GM12873 (cell line): ENCODE measurements at regions not wholly inside any gene's neighbourhood (a gene's known extent, or its start where the extent isn't known, plus 50 kb on each side); places are given as distances from the start of the nearest gene placed in this dataset.

ENCODE experiments used
- TF ChIP-seq, protein P1 (sequence below): IDR thresholded peaks from 2 replicates; pipeline ENCODE4 v1.5.1; 2012; ENCODE audit warnings: low read depth, mild to moderate bottlenecking, moderate library complexity, low read length, control low read depth; ENCODE audit not compliant: insufficient read depth; ENCODE audit errors: missing control alignments

DNA sequence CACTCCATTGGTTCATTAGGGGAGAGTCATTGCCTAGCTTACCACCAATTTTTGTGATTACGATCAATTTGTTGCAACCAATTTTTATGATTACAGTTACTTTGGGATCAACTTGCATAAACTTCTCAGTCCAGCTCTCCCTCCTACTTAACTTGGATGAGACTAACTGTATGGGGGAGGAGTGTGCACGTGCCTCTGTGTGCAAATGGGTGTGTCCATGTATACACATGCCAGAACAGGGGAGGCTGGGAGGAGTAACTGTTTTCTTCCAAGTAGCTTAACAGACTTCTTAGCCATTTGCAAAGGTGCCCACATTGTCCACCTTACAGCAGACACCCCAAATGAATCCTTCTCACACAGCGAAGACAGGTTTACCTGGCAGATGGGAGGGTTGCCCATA is 117.7 kb upstream of the VCX3B start:
- TF ChIP-seq, protein P1, sequence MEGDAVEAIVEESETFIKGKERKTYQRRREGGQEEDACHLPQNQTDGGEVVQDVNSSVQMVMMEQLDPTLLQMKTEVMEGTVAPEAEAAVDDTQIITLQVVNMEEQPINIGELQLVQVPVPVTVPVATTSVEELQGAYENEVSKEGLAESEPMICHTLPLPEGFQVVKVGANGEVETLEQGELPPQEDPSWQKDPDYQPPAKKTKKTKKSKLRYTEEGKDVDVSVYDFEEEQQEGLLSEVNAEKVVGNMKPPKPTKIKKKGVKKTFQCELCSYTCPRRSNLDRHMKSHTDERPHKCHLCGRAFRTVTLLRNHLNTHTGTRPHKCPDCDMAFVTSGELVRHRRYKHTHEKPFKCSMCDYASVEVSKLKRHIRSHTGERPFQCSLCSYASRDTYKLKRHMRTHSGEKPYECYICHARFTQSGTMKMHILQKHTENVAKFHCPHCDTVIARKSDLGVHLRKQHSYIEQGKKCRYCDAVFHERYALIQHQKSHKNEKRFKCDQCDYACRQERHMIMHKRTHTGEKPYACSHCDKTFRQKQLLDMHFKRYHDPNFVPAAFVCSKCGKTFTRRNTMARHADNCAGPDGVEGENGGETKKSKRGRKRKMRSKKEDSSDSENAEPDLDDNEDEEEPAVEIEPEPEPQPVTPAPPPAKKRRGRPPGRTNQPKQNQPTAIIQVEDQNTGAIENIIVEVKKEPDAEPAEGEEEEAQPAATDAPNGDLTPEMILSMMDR: no peak

DNA sequence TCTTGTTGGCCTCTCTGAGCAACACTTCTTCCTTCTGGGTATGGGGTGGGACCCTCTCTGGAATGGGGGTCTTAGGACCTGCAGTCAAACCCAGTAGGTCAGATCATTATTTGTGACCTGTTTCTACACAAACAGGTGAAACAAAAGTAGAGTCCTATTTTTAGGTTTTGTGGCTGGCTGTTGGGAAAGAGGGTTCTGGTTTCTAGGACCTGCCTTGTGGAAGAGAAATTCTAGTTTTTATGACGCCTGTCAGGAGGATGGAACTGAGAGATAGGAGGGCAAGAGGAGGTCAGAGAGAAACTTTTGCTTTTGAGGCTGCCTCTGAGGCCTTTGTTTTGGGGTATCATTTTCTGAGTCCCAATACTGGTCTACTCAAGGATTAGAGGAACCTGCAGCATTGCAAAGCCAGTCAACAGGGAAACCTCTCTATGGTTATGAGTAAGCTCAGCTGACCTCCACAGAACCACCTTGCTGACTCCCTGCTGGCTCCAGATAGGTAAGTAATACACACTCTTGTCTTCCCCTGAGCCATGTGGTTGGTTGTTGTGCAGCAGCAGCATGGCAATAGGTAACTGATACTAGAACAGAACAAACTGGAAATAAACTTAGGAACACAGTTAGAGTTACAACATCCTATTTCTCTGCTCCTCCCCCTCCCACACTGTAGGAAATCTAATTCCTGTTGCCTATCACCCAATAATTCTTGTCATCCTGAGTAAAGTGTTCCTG is 114.7 kb upstream of the VCX3B start:
- TF ChIP-seq, protein P1: no peak

DNA sequence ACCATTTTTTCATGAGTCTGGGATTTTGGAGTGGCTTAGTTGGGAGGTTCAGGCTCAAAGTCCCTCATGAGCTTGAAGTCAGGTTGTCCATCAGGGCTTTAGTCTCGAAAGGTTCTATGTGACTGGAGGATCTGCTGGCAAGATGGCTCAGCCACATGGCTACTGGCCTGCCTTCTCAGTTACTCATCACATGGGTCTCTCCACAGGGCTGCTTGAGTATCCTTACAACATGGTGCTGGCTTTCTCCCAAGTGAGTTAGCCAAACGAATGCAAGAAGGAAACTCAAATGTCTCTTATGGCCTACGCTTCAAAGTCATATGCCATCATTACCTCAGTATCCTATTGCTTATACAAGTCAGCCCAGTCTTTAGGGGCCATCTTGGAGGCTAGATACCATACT is 106.3 kb upstream of the VCX3B start:
- TF ChIP-seq, protein P1: no peak

GRCh38 chrX:8364369-8365141 is 100.1 kb upstream of the VCX3B start:
- TF ChIP-seq, protein P1: peak; percentile 35

GRCh38 chrX:8366481-8366880 is 98.1 kb upstream of the VCX3B start:
- TF ChIP-seq, protein P1: no peak

DNA sequence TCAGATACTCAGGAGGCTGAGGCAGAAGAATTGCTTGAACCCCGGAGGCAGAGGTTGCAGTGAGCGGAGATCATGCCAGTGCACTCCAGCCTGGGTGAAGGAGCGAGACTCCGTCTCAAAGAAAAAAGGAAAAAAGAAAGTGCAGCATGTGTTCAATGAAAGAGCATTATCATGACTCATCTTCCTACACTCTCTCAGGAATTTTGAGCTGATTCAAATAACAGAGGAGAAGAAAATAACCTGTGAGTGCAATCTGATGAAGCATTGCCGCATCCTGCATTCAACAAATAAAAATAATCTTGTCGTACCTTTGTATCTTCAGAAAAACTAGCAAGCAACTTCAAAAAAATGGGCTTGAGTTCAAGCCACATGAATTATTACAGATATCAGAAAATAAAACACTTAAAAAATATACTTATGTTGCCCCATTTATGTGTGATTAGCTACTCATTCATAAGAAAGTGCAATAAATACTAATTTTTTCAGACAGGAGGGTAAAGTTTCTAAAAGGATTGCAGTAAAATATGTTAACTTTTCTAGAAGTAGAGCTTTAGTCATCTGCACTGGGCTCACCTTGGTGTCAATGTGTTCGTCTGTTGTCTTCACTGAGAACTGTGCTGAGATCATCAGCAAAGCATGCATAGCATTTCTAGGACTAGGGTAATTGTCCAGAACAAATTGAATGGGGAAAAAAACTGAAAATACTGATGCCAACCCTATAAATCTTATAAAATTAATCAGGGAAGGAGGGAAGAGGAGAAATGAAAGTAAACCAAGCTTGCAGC is 90.4 kb upstream of the VCX3B start:
- TF ChIP-seq, protein P1: no peak

GRCh38 chrX:8377041-8377440 is 87.6 kb upstream of the VCX3B start:
- TF ChIP-seq, protein P1: no peak
